ENCODE measurements at regions not wholly inside any gene's neighbourhood (a gene's known extent, or its start where the extent isn't known, plus 50 kb on each side); places are given as distances from the start of the nearest gene placed in this dataset.

DNA sequence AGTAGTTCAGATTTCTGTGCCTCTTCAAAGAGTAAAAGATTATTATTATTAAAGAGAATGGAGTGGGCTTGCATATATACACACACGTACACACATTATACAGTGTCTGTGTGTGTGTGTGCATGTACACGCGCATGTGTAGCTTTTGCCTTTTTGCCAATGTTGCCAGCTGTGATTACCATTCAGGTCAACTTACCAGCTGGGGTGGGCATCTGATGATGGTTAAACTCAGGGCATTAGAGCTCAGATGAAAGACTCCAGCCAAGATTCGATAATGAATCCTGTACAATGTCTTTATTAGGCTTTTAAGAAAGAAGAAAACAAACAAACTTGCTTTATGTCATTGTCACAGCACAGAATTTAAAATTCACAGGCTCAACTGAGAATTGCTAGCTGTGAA, 296.5 kb upstream of the DMAC1 start:
- no peak for TF ChIP-seq POLR2A (IDR thresholded peaks at IDR 0.05)
- TF ChIP-seq, protein P1, sequence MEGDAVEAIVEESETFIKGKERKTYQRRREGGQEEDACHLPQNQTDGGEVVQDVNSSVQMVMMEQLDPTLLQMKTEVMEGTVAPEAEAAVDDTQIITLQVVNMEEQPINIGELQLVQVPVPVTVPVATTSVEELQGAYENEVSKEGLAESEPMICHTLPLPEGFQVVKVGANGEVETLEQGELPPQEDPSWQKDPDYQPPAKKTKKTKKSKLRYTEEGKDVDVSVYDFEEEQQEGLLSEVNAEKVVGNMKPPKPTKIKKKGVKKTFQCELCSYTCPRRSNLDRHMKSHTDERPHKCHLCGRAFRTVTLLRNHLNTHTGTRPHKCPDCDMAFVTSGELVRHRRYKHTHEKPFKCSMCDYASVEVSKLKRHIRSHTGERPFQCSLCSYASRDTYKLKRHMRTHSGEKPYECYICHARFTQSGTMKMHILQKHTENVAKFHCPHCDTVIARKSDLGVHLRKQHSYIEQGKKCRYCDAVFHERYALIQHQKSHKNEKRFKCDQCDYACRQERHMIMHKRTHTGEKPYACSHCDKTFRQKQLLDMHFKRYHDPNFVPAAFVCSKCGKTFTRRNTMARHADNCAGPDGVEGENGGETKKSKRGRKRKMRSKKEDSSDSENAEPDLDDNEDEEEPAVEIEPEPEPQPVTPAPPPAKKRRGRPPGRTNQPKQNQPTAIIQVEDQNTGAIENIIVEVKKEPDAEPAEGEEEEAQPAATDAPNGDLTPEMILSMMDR (IDR thresholded peaks at IDR 0.05): no peak
